GM12892 (cell line): ENCODE measurements at regions not wholly inside any gene's neighbourhood (a gene's known extent, or its start where the extent isn't known, plus 50 kb on each side); places are given as distances from the start of the nearest gene placed in this dataset.

ENCODE experiments used
- DNase-seq: peaks from one replicate; pipeline ENCODE4 v3.0.0; 2011; ENCODE audit not compliant: insufficient read length
- FAIRE-seq: peaks from 2 replicates; lab custom pipeline; 2011; peaks lifted over from hg19 to GRCh38; lab: Jason Lieb, UNC
- POLR2A ChIP-seq: IDR thresholded peaks from 2 replicates; pipeline ENCODE4 v1.6.1; 2011; ENCODE audit warnings: low read depth, low read length, control low read depth
- POLR2AphosphoS5 ChIP-seq: IDR thresholded peaks from 2 replicates; pipeline ENCODE4 v1.6.1; 2011; ENCODE audit warnings: low read depth, low read length, control low read depth
- TAF1 ChIP-seq: IDR thresholded peaks from 2 replicates; pipeline ENCODE4 v1.6.1; 2011; ENCODE audit warnings: low read depth, mild to moderate bottlenecking, control low read depth, low read length, borderline replicate concordance

- TF ChIP-seq POLR2AphosphoS5 (no peak), TAF1 (no peak), POLR2A (no peak)
- DNase-seq (no peak), FAIRE-seq (peak; percentile 51)
Observed at GRCh38 chr12:94873734-94874517, 129.6 kb downstream of the NDUFA12 start.

- FAIRE-seq = peak; percentile 98
- DNase-seq = peak; percentile 75
- TF ChIP-seq POLR2A = peak; percentile 40; the same call in 1 of the 2 replicates
- TF ChIP-seq TAF1 = peak; percentile 19; the same call in 1 of the 2 replicates
- peak; percentile 20; the same call in 1 of the 2 replicates for TF ChIP-seq POLR2AphosphoS5
Observed at GRCh38 chr12:94872971-94873733, 130.3 kb downstream of the NDUFA12 start.

DNA sequence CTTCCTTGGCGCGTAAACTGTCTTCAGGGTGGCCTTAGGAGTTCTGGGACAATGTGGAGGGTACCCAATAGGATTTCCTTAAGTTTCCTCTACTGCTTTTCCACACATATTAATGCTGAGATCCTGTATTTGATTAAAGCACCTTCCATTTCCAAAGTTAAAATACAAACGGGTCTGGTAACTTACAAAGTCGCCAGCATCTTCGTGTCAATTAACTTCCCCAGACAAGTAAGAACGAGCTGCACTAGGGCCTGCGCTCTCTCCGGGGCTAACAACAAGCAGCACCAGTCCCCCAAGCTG is 130.9 kb downstream of the NDUFA12 start:
- TF ChIP-seq POLR2A = no peak
- TF ChIP-seq POLR2AphosphoS5 = no peak
- no peak for TF ChIP-seq TAF1
- DNase-seq (no peak), FAIRE-seq (peak; percentile 92)

- TF ChIP-seq POLR2AphosphoS5 = no peak
- TF ChIP-seq POLR2A = no peak
- peak; percentile 21 for FAIRE-seq
- DNase-seq = no peak
Observed at GRCh38 chr12:94872007-94872653, 131.4 kb downstream of the NDUFA12 start.

DNA sequence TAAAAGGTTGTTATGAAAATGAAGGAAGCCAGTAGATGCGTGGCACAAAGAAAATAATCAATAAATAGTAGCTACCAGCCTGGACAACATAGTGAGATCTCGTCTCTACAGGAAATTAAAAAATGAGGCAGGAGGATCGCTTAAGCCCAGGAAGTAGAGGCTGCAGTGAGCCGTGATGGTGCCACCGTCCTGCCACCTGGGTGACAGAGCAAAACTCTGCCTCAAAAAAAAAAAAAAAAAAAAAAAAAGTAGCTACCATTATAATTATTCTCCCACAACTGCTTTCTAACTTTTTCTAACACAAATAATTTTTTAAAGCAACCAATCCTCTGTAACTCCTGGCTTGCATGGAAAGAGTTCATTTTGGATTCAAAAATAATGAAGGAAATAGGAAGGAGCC is 133.0 kb downstream of the NDUFA12 start:
- TF ChIP-seq POLR2A (no peak), TAF1 (no peak), POLR2AphosphoS5 (no peak)
- FAIRE-seq (no peak), DNase-seq (no peak)

GRCh38 chr12:94868161-94868560 is 135.3 kb downstream of the NDUFA12 start:
- TF ChIP-seq POLR2AphosphoS5 (no peak), TAF1 (no peak), POLR2A (no peak)
- DNase-seq (no peak), FAIRE-seq (no peak)

GRCh38 chr12:94867066-94867855 is 136.2 kb downstream of the NDUFA12 start:
- FAIRE-seq (peak; percentile 21), DNase-seq (no peak)
- TF ChIP-seq POLR2AphosphoS5 (no peak), POLR2A (0 out of 2 replicates have a peak, but pooled peaks have one; percentile 31), TAF1 (no peak)

DNA sequence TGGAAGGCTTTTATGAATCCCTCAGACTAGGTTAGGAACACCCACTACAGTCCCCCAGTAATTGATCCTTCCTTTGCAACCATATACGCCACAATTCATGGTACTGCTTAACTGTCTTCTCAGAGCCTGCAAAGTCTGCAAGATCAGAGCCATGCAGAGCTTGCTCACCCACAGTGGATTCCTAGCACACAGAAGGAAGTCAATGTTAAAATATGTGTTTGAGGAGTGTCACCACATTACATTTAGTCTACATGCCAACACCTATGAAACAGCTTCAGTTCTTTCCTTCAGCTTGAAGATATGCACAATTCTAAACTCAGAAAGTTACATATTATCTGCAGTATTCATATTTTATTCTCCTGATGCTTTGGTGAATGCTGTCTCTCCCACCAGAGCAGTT is 138.5 kb downstream of the NDUFA12 start:
- TF ChIP-seq POLR2A = no peak
- TF ChIP-seq POLR2AphosphoS5 = no peak
- no peak for TF ChIP-seq TAF1
- FAIRE-seq (no peak), DNase-seq (no peak)

DNA sequence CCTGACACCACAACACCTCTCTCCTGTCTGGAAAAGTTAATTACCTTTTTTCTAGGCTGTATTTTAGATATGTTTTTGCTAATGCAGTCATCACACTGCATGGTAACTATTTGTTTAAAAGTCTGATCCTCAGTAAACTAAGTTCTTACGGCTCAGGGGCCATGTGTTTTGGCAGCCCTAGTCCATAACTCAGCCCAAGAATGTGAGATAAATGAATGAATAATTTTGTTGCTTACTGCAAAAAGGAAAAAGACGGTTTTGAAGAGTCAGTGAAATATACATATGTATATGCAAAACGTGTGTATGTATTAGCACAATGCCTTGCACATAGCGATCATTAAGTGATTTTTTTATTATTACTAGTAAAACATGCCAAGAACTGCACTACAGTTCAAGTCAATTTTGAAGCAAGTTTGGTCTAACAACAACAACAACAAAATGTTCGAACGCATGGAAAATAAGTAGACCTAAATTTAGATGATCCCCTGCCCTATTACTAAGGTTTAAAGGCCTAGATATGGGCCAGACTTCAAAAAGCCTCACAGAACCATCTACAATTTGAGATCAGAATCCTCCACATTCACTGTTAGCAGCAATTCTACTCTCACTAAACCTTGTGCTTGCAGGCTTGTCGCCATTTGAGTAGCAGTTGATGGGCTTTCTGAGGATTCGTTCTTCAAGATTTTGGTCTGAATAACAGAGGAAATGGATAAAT is 140.0 kb downstream of the NDUFA12 start:
- FAIRE-seq (no peak), DNase-seq (no peak)
- TF ChIP-seq TAF1 (no peak), POLR2AphosphoS5 (no peak), POLR2A (no peak)

DNA sequence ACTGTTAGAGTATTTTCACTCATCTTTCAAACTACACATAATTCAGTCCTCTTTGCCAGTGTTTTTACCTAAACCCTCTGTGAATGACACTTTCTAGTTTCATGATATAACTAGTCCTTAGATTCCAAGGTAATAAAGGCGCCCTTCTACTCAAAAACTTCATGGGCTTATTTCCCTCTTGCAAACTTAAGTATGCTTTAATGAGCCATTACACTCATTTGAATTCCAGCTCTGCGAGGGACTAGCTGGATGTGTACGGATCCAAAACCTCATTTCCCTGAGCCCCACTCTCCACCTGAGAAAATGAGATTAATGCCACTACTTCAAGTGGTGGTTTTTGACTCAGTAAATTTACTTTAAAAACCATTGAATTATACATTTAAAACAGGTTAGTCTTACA is 141.1 kb downstream of the NDUFA12 start:
- TF ChIP-seq TAF1 (no peak), POLR2A (no peak), POLR2AphosphoS5 (no peak)
- FAIRE-seq = no peak
- DNase-seq = no peak
